ENCODE measurements at regions not wholly inside any gene's neighbourhood (a gene's known extent, or its start where the extent isn't known, plus 50 kb on each side); places are given as distances from the start of the nearest gene placed in this dataset.

GRCh38 chr12:92268946-92269345, 123.3 kb upstream of the BTG1 start:
- ATAC-seq = no peak
- Histone ChIP-seq H3K9me3 (no peaks in the 10 kb centered on the region), H3K4me3 (no peak overlapping the region), H3K4me2 (no peak overlapping the region), H3K27ac (no peak overlapping the region), H3K4me1 (no peaks in the 10 kb centered on the region)
- ChIA-PET POLR2A (no interaction called here), CTCF (no interaction called here)
- TF ChIP-seq CBX8 (IDR thresholded peaks at IDR 0.05) = no peak
- no peak for TF ChIP-seq RFX5 (IDR thresholded peaks at IDR 0.05)
- no peak for TF ChIP-seq ZFP36 (IDR thresholded peaks at IDR 0.05; ENCODE audit: borderline replicate concordance, partially characterized antibody)
- TF ChIP-seq, protein P1, sequence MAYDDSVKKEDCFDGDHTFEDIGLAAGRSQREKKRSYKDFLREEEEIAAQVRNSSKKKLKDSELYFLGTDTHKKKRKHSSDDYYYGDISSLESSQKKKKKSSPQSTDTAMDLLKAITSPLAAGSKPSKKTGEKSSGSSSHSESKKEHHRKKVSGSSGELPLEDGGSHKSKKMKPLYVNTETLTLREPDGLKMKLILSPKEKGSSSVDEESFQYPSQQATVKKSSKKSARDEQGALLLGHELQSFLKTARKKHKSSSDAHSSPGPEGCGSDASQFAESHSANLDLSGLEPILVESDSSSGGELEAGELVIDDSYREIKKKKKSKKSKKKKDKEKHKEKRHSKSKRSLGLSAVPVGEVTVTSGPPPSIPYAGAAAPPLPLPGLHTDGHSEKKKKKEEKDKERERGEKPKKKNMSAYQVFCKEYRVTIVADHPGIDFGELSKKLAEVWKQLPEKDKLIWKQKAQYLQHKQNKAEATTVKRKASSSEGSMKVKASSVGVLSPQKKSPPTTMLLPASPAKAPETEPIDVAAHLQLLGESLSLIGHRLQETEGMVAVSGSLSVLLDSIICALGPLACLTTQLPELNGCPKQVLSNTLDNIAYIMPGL (CRISPR knock-in tag; IDR thresholded peaks at IDR 0.05; ENCODE audit: borderline replicate concordance) = no peak
- no peak for TF ChIP-seq CTCF (IDR thresholded peaks at IDR 0.05)
- TF ChIP-seq HOXA7 (CRISPR knock-in tag; IDR thresholded peaks at IDR 0.05) = no peak
- no peak for TF ChIP-seq MAFK (IDR thresholded peaks at IDR 0.05; ENCODE audit: partially characterized antibody)
- no peak for TF ChIP-seq FOSB (CRISPR knock-in tag; IDR thresholded peaks at IDR 0.05)
- no peak for DNase-seq (ENCODE audit: low read depth in 1 of 2, low spot score in 1 of 2)
- FAIRE-seq = no peak

DNA sequence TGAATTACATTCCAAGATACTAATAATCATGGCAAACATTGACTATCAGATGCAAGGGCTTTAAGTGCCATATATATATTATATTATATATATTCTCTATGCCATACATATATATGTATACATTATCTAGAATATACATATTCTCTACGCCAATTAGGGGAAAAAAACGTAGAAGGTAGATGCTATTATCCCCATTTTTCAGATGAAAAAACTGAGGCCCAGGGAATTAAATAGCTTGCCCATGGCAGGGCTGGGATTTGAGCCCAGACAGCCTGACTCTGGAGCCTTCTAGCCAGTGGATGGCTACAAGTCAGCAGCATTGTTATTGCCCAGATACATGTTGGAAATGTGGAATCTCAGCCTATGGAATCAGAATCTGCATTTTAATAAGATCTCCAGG, 116.0 kb upstream of the BTG1 start:
- Histone ChIP-seq H3K27ac (no peak overlapping the region), H3K4me1 (no peaks in the 10 kb centered on the region), H3K4me3 (no peak overlapping the region), H3K4me2 (no peak overlapping the region), H3K9me3 (no peaks in the 10 kb centered on the region)
- POLR2A ChIA-PET = no interaction called here
- no peak for DNase-seq (ENCODE audit: low read depth in 1 of 2, low spot score in 1 of 2)
- no peak for FAIRE-seq
- 34% methylated on average over 2 of the region's 2 CpGs for WGBS (ENCODE audit: missing lambda C conversion rate)
- CTCF ChIA-PET = no interaction called here
- no peak for TF ChIP-seq FOXS1 (CRISPR knock-in tag; IDR thresholded peaks at IDR 0.05)
- TF ChIP-seq SMC3 (IDR thresholded peaks at IDR 0.05) = no peak
- TF ChIP-seq MAX (IDR thresholded peaks at IDR 0.05) = no peak
- TF ChIP-seq, protein P2, sequence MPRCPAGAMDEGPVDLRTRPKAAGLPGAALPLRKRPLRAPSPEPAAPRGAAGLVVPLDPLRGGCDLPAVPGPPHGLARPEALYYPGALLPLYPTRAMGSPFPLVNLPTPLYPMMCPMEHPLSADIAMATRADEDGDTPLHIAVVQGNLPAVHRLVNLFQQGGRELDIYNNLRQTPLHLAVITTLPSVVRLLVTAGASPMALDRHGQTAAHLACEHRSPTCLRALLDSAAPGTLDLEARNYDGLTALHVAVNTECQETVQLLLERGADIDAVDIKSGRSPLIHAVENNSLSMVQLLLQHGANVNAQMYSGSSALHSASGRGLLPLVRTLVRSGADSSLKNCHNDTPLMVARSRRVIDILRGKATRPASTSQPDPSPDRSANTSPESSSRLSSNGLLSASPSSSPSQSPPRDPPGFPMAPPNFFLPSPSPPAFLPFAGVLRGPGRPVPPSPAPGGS (IDR thresholded peaks at IDR 0.05) = no peak
- no peak for TF ChIP-seq EHMT2 (IDR thresholded peaks at IDR 0.05; ENCODE audit: low read depth)
- TF ChIP-seq, protein P3, sequence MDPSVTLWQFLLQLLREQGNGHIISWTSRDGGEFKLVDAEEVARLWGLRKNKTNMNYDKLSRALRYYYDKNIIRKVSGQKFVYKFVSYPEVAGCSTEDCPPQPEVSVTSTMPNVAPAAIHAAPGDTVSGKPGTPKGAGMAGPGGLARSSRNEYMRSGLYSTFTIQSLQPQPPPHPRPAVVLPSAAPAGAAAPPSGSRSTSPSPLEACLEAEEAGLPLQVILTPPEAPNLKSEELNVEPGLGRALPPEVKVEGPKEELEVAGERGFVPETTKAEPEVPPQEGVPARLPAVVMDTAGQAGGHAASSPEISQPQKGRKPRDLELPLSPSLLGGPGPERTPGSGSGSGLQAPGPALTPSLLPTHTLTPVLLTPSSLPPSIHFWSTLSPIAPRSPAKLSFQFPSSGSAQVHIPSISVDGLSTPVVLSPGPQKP (IDR thresholded peaks at IDR 0.05; ENCODE audit: low read depth, low read length) = no peak
- TF ChIP-seq NFE2L2 (conservative IDR thresholded peaks at IDR 0.05; ENCODE audit: low read length) = no peak
- no peak for TF ChIP-seq FOSB (CRISPR knock-in tag; IDR thresholded peaks at IDR 0.05)
- ATAC-seq = no peak

GRCh38 chr12:92261071-92261470, 115.4 kb upstream of the BTG1 start:
- Histone ChIP-seq H3K4me3 (no peak overlapping the region), H3K4me2 (no peak overlapping the region), H3K27ac (no peak overlapping the region), H3K4me1 (no peaks in the 10 kb centered on the region), H3K9me3 (no peaks in the 10 kb centered on the region)
- TF ChIP-seq JUN (IDR thresholded peaks at IDR 0.05) = no peak
- no peak for TF ChIP-seq FOXS1 (CRISPR knock-in tag; IDR thresholded peaks at IDR 0.05)
- TF ChIP-seq ZNF302 (CRISPR knock-in tag; IDR thresholded peaks at IDR 0.05) = no peak
- TF ChIP-seq POLR2AphosphoS2 (conservative IDR thresholded peaks at IDR 0.05; ENCODE audit: low read length) = no peak
- TF ChIP-seq POLR2A (IDR thresholded peaks at IDR 0.05; ENCODE audit: low read length) = no peak
- TF ChIP-seq TFCP2L1 (CRISPR knock-in tag; IDR thresholded peaks at IDR 0.05) = no peak
- TF ChIP-seq HOXB5 (CRISPR knock-in tag; IDR thresholded peaks at IDR 0.05) = no peak
- TF ChIP-seq JUNB (IDR thresholded peaks at IDR 0.05) = no peak
- TF ChIP-seq RNF2 (IDR thresholded peaks at IDR 0.05; ENCODE audit: borderline replicate concordance, low read depth) = no peak
- TF ChIP-seq, protein P2 (IDR thresholded peaks at IDR 0.05) = no peak
- TF ChIP-seq RARB (CRISPR knock-in tag; IDR thresholded peaks at IDR 0.05) = no peak
- no peak for TF ChIP-seq MAX (IDR thresholded peaks at IDR 0.05)
- no peak for TF ChIP-seq EHF (CRISPR knock-in tag; IDR thresholded peaks at IDR 0.05)
- no peak for TF ChIP-seq NFE2L2 (conservative IDR thresholded peaks at IDR 0.05; ENCODE audit: low read length)
- ChIA-PET CTCF (no interaction called here), POLR2A (no interaction called here)
- no peak for DNase-seq (ENCODE audit: low read depth in 1 of 2, low spot score in 1 of 2)
- no peak for FAIRE-seq
- ATAC-seq = no peak
- WGBS (ENCODE audit: missing lambda C conversion rate) = 67% methylated on average over 3 of the region's 3 CpGs

Measured in A549 (cell line).